H1 (cell line): ENCODE measurements at regions not wholly inside any gene's neighbourhood (a gene's known extent, or its start where the extent isn't known, plus 50 kb on each side); places are given as distances from the start of the nearest gene placed in this dataset.

Experiments used
- HDAC2 ChIP-seq, 2 experiments: fragments of 300-600 bp in 1 of 2; sonication (generic) in 1 of 2; IDR thresholded peaks; 2 replicates each; pipeline ENCODE4 v1.6.1; 2011 to 2012; ENCODE audit warnings: low read depth in 2 of 2, low read length in 2 of 2, mild to moderate bottlenecking in 2 of 2, moderate library complexity in 2 of 2, borderline replicate concordance in 1 of 2, inconsistent platforms in 1 of 2
- KDM4A ChIP-seq: IDR thresholded peaks from one replicate; pipeline ENCODE4 v1.7.1; 2012; ENCODE audit warnings: low read depth, mild to moderate bottlenecking, moderate library complexity, low read length, inconsistent platforms; ENCODE audit not compliant: severe bottlenecking
- MAFK ChIP-seq: IDR thresholded peaks from 2 replicates; pipeline ENCODE4 v1.6.1; 2012; ENCODE audit warnings: low read depth, mild to moderate bottlenecking, improper control_type of control experiment, low read length

DNA sequence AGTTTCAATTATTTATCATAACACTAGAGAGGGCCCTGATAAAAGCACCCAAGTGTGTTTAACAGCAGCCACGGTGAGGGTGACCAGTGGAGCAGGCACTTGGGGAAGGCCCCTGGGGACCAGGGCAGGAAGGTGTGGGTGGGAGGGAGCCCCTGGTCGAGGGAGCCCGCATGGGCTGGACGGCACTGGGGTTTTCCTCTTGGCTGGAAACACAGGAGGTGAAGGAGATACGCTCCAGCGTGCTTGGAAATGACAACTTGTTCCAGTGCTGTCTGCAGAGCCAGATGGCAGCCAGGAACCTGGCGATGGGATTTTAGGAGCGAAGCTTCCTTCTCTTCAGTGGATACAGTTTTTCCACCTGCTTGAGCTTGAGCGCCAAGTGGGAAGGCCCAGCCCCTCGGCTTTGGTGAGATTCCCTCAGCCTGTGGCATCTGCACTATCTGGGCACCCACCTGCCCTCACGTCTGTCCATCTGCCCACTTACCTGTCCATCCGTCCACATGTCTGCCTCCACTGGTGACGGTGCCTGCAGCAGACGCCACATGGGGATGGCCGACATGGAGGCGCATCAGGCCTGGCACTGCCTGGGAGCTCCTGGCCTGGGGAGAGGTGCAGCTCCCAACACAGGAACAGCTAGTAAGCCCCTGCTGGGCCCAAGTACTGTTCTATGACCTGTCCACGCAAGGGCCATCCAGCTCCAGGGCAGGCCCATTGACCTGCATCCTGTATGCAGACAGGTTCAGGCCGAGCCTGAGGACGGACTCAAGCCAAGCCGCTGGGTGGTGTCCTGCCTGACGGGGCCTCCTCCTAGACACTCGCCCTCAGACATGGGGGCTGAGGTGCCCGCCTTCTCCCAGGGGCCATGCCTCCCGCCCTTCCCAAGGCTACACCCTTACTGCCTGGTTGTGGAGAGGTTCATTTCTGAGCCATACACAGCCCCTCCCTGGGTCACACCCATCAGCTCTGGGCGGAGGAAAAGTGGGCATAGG, 192.2 kb upstream of the C14orf180 start (continued):
- no peak for TF ChIP-seq MAFK
- TF ChIP-seq HDAC2 (IDR thresholded peaks at IDR 0.05; ENCODE audit: borderline replicate concordance in 1 of 2, low read depth in 2 of 2, low read length in 2 of 2), result no peak
- TF ChIP-seq KDM4A, result no peak
